ENCODE measurements at regions not wholly inside any gene's neighbourhood (a gene's known extent, or its start where the extent isn't known, plus 50 kb on each side); places are given as distances from the start of the nearest gene placed in this dataset.

DNA sequence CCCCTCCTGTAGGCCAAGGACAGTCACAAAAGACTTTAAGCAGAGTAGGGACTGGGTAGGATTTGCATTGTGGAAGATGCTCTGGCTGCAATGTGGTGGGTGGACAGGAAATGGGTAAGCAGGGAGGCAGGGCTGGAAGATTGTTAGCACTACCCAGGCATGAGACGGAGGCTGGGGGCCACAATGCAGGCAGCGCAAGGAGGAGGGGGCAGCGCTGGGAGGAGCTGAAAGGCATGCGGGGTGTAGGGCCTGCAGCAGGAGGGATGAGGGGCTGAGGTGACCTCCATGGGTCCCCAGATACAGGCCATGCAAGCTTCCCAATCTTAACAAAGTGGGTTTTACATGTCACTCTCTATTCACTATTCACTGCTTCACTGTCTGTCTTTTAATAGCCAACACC, 213.1 kb downstream of the CXCL12 start:
- H3K4me1 ChIP-seq (ENCODE audit: control insufficient read depth, insufficient read depth, low read length), result peaks cover 21% of the 10 kb centered on the region
- no peaks in the 10 kb centered on the region for H3K27me3 ChIP-seq (ENCODE audit: control insufficient read depth, insufficient read depth, low read length)
- H3K9ac ChIP-seq (ENCODE audit: low read length), result no peak overlapping the region
- H3K9me3 ChIP-seq (ENCODE audit: control insufficient read depth, low read length), result no peaks in the 10 kb centered on the region
- no peaks in the 10 kb centered on the region for H3K36me3 ChIP-seq (ENCODE audit: control insufficient read depth, insufficient read depth, low read length)
- no peak overlapping the region for H3K4me3 ChIP-seq (ENCODE audit: low read length)

DNA sequence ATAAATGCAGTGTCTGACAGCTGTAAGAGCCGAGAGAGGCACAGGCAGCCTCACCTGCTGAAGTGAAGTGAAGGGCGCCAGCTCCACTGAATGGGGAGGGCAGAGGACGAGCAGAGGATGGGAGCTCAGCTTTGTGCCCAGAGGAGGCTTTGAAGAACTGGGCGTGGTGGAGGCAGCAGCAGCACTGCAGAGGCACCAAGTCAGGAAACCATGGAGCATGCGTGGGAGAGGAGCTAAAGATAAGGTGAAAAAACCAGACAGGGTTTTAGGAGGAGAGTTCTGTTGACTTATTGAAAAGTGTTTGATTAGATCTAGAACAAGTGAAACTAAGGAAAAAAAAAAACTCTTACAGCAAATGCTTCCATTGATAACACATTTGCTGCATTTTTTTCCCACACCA, 216.4 kb downstream of the CXCL12 start:
- Histone ChIP-seq H3K9ac (ENCODE audit: low read length) (no peak overlapping the region), H3K36me3 (ENCODE audit: control insufficient read depth, insufficient read depth, low read length) (no peaks in the 10 kb centered on the region), H3K4me1 (ENCODE audit: control insufficient read depth, insufficient read depth, low read length) (peaks cover 13% of the 10 kb centered on the region), H3K9me3 (ENCODE audit: control insufficient read depth, low read length) (no peaks in the 10 kb centered on the region), H3K27me3 (ENCODE audit: control insufficient read depth, insufficient read depth, low read length) (no peaks in the 10 kb centered on the region), H3K4me3 (ENCODE audit: low read length) (no peak overlapping the region)

DNA sequence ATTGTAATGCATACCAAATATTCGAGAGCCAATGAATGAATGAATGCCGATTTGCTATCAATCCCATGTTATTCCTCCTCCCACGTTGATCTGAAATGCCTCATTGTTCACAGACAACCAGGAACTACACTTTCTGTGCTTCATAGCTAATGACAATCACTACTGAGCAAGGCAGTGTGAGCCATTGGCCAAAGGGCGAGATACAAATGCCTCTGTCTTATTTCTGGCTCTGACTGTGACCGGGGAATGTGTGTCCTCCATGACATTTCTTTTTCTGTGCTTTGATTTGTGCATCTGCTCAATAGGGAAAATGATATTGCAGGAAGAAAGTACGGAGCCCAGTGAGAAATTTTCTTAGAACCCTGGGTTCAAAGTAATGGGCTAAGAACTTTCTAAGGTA, 217.1 kb downstream of the CXCL12 start:
- no peak overlapping the region for H3K4me3 ChIP-seq (ENCODE audit: low read length)
- no peaks in the 10 kb centered on the region for H3K36me3 ChIP-seq (ENCODE audit: control insufficient read depth, insufficient read depth, low read length)
- H3K4me1 ChIP-seq (ENCODE audit: control insufficient read depth, insufficient read depth, low read length), result peaks cover 8% of the 10 kb centered on the region
- H3K9ac ChIP-seq (ENCODE audit: low read length), result no peak overlapping the region
- no peaks in the 10 kb centered on the region for H3K27me3 ChIP-seq (ENCODE audit: control insufficient read depth, insufficient read depth, low read length)
- H3K9me3 ChIP-seq (ENCODE audit: control insufficient read depth, low read length), result no peaks in the 10 kb centered on the region

DNA sequence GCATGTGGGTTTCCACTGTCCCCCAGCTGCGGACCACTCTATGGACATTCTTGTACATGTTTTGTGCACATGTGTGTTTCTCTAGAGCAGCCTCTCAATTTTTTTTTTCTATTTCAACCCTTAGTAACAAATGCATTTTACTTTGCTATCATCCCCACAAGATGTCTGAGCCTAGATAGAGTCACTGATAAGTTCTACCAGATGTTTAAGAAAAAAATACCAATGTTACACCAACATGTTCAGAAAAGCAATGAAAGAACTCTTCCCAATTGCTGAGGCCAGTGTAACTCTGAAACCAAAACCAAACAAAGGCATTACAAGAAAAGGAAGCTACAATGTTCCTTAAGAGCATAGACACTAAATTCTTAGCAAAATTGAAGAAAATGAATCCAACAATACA, 218.5 kb downstream of the CXCL12 start:
- no peaks in the 10 kb centered on the region for H3K4me1 ChIP-seq (ENCODE audit: control insufficient read depth, insufficient read depth, low read length)
- H3K9me3 ChIP-seq (ENCODE audit: control insufficient read depth, low read length), result no peaks in the 10 kb centered on the region
- H3K36me3 ChIP-seq (ENCODE audit: control insufficient read depth, insufficient read depth, low read length), result no peaks in the 10 kb centered on the region
- H3K4me3 ChIP-seq (ENCODE audit: low read length), result no peak overlapping the region
- no peak overlapping the region for H3K9ac ChIP-seq (ENCODE audit: low read length)
- no peaks in the 10 kb centered on the region for H3K27me3 ChIP-seq (ENCODE audit: control insufficient read depth, insufficient read depth, low read length)

DNA sequence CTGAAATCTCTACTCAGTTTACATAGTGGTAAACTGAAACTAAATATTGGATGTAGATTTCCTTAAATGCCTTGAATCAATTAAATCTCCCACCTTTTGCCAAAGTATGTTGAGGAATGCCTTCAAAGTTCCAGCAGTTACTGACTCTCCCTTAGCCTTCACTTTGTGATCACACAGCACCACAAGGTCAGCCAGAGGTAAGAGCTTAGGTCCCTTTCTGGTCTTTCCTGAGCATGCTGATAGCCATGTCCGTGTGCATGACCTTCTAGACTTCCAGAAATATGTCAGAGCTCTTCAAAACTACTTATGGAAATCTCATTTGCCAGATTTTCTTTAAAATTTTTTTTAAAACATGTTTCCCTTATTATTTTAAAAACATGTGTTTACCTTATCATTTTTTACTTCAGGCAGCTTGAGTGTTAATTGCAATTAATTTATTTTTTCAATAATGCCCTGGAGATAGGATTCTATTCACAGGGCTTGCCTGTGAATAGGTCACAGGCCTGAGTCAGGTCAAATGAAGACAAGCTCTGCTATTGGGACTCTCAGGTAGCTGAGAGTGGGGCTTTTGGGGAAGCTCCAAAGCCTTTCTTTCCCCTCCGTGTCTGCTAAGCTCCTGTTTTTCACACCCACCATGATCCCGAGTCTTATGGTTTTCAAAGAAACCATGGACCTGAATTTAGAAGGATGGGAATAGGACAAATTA, 220.5 kb downstream of the CXCL12 start:
- H3K27me3 ChIP-seq (ENCODE audit: control insufficient read depth, insufficient read depth, low read length), result no peaks in the 10 kb centered on the region
- no peaks in the 10 kb centered on the region for H3K9me3 ChIP-seq (ENCODE audit: control insufficient read depth, low read length)
- H3K4me1 ChIP-seq (ENCODE audit: control insufficient read depth, insufficient read depth, low read length), result no peaks in the 10 kb centered on the region
- H3K36me3 ChIP-seq (ENCODE audit: control insufficient read depth, insufficient read depth, low read length), result no peaks in the 10 kb centered on the region
- H3K4me3 ChIP-seq (ENCODE audit: low read length), result no peak overlapping the region
- H3K9ac ChIP-seq (ENCODE audit: low read length), result no peak overlapping the region

DNA sequence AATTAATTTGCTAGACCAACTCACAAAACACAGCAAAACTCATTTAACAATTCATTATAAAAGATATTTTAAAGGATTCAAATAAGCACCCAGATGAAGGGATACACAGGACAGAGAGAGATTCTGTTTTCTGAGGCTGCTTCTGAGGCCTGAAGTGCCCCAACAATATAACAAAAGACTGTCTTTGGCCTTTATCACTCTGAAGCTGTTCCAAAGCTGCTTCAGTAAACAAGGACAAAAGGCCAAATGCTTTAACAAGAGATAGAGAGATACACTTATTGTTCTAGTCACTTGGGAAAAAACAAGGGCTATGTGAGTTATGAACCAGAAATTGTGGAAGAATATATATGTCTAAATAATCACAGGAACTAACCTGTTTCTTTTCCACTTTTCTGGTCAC, 223.7 kb downstream of the CXCL12 start:
- Histone ChIP-seq H3K4me3 (ENCODE audit: low read length) (no peak overlapping the region), H3K36me3 (ENCODE audit: control insufficient read depth, insufficient read depth, low read length) (no peaks in the 10 kb centered on the region), H3K27me3 (ENCODE audit: control insufficient read depth, insufficient read depth, low read length) (no peaks in the 10 kb centered on the region), H3K9ac (ENCODE audit: low read length) (no peak overlapping the region), H3K4me1 (ENCODE audit: control insufficient read depth, insufficient read depth, low read length) (no peaks in the 10 kb centered on the region), H3K9me3 (ENCODE audit: control insufficient read depth, low read length) (no peaks in the 10 kb centered on the region)

DNA sequence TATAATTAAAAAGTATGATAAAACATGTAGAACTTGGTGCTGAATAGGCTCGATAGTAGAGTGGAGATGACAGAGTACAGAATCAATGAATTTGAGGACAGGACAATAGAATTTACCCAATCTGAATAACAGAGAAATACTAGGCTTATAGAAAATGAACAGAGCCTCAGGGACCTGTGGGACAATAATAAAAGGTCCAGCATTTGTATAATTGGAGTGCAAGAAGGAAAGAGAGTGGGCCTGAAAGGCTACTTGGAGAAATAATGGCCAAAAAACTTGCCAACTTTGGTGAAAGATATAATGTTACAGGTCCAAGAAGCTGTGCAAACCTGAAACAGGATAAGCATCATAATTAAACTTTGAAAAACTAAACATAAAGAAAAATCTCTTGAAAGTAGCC, 227.3 kb downstream of the CXCL12 start:
- no peaks in the 10 kb centered on the region for H3K9me3 ChIP-seq (ENCODE audit: control insufficient read depth, low read length)
- no peaks in the 10 kb centered on the region for H3K4me1 ChIP-seq (ENCODE audit: control insufficient read depth, insufficient read depth, low read length)
- no peak overlapping the region for H3K9ac ChIP-seq (ENCODE audit: low read length)
- no peak overlapping the region for H3K4me3 ChIP-seq (ENCODE audit: low read length)
- no peaks in the 10 kb centered on the region for H3K36me3 ChIP-seq (ENCODE audit: control insufficient read depth, insufficient read depth, low read length)
- no peaks in the 10 kb centered on the region for H3K27me3 ChIP-seq (ENCODE audit: control insufficient read depth, insufficient read depth, low read length)

DNA sequence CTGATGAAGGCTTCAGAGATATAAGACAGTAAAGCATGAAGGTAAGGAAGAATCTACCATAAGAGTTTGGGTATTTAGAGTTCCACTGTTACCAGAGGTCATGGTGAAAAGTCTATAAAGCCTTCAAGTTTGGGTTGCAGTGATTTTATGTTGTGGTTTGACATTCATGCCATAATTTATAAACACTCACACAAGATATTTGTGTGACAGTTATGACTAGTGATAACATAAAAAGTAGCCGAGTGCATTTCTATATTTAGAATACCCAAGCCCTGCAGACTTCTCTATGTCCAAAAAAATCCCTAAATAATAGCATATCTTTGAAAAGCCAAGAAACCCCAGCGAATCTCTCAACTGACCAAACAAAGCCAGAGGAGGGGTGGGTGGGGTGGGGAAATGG, 229.9 kb downstream of the CXCL12 start:
- Histone ChIP-seq H3K27me3 (ENCODE audit: control insufficient read depth, insufficient read depth, low read length) (no peaks in the 10 kb centered on the region), H3K36me3 (ENCODE audit: control insufficient read depth, insufficient read depth, low read length) (no peaks in the 10 kb centered on the region), H3K9me3 (ENCODE audit: control insufficient read depth, low read length) (no peaks in the 10 kb centered on the region), H3K4me3 (ENCODE audit: low read length) (no peak overlapping the region), H3K9ac (ENCODE audit: low read length) (no peak overlapping the region), H3K4me1 (ENCODE audit: control insufficient read depth, insufficient read depth, low read length) (no peaks in the 10 kb centered on the region)

DNA sequence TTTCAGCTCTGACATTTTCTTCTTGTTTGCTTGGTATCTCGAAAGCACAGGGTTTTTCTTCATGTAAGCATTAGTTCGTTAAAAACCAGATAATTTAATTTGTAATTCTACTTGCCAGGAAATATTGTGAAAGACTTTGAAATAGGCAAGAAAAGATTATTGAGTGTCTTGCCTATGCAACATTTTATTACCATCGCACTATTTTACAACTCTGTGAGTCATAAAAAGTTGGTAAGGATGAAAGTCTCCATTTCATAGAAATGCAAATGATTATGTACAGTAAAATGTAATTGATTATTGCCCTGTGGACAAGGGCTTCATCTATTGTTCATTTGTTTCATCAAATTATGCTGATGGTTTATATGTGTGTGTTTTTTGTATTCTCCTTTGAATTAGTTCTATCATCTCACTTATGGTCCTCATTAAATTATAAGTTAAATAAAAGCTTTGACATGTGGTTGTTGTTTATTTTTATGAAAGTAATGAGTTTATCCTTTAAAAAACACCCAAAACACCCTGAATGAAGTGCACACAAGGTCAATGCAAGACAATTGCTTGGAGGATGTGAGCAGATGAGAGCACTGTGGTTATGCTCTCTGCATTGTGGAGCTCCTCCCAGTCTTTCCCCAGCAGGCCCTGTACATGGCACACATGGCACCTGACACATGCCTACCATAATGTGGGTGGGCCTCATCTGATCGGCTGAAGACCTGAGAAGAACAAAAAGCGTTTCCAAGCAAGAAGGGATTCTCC, 230.8 kb downstream of the CXCL12 start:
- Histone ChIP-seq H3K36me3 (ENCODE audit: control insufficient read depth, insufficient read depth, low read length) (no peaks in the 10 kb centered on the region), H3K4me1 (ENCODE audit: control insufficient read depth, insufficient read depth, low read length) (no peaks in the 10 kb centered on the region), H3K9ac (ENCODE audit: low read length) (no peak overlapping the region), H3K27me3 (ENCODE audit: control insufficient read depth, insufficient read depth, low read length) (no peaks in the 10 kb centered on the region), H3K4me3 (ENCODE audit: low read length) (no peak overlapping the region), H3K9me3 (ENCODE audit: control insufficient read depth, low read length) (no peaks in the 10 kb centered on the region)

DNA sequence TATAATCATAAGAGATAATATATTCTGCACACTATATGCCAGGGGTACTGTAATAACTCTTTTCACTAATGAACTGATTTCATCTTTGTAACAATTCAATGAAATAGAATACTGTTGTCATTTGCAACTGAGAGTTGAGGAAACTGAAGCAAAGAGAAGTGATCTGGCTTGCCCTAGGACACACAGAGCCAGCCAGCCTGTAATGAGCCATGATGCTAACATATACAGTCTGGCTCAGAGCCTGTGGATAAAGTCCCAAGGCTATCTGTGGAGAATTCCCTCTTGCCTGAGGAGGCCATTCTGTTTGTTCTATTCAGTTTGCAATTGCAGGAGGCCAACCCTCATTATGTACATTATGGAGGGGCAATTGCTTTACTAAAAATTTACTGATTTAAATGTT, 241.3 kb downstream of the CXCL12 start:
- no peak overlapping the region for H3K9ac ChIP-seq (ENCODE audit: low read length)
- no peaks in the 10 kb centered on the region for H3K27me3 ChIP-seq (ENCODE audit: control insufficient read depth, insufficient read depth, low read length)
- H3K4me1 ChIP-seq (ENCODE audit: control insufficient read depth, insufficient read depth, low read length), result no peaks in the 10 kb centered on the region
- no peaks in the 10 kb centered on the region for H3K9me3 ChIP-seq (ENCODE audit: control insufficient read depth, low read length)
- H3K36me3 ChIP-seq (ENCODE audit: control insufficient read depth, insufficient read depth, low read length), result no peaks in the 10 kb centered on the region
- no peak overlapping the region for H3K4me3 ChIP-seq (ENCODE audit: low read length)

DNA sequence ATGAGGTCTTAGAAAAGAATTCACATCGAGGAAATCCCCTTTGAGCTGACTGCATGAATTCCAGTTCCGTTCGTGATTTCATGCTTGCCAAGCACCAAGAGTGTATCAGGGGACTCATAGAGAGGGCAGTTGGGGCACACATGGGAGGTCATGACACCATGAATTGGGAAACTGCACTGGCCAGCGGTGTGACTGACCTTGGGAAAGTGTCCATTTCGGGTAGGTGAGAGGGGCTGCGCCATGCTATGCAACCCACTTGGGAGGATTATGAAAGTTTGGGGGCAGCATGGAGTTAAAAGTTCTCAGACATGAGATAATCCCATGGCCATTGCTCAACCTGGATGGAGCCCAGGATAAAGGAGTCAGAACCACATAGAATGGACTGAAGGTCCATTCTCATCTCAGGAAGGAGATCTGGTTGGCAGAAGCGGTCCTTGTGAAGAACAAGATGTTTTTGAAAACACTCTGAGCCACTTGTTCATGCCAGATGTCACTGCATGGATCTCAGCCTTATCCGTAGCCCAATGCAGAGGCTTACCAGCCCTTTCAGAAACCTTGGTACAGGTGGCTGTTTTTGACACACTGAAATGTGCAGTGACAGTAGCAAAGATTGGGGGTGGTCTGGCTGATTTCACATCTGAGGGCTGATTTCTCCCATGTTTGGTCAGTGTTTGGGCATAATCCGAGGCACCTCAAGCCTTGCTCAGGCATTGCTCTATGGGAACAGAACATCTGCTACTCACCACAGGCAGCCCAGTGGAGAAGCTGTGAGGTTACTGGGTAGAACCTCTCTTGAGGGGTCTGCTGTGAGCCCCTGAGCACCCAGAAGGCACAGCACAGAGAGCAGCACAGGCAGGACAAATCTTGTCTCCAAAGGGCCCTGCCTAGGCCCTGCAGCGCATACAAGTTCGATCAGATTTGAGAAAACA, 252.3 kb downstream of the CXCL12 start:
- Histone ChIP-seq H3K36me3 (ENCODE audit: control insufficient read depth, insufficient read depth, low read length) (no peaks in the 10 kb centered on the region), H3K27me3 (ENCODE audit: control insufficient read depth, insufficient read depth, low read length) (no peaks in the 10 kb centered on the region), H3K9me3 (ENCODE audit: control insufficient read depth, low read length) (no peaks in the 10 kb centered on the region), H3K9ac (ENCODE audit: low read length) (no peak overlapping the region), H3K4me3 (ENCODE audit: low read length) (no peak overlapping the region), H3K4me1 (ENCODE audit: control insufficient read depth, insufficient read depth, low read length) (no peaks in the 10 kb centered on the region)

DNA sequence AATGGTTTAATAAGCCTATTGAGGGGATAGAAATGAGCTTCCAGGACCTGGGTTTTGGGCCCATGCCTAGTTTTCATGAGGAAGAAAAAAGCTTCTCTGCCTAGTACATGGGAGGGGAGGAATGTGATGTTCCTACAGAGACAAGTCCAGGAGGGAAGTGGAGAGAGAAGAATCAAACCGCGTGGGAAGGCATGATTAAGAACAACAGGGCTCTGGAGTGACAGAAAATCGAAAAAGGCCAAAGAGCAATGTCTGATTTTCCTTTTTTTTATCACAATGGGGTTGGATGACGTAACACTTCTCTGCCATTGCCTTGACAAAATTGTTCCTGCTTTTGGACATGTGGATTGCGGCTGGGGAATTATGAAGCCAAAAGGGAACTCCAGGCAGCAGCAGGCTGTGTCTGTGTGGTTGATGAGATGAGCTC, 258.6 kb downstream of the CXCL12 start:
- H3K4me1 ChIP-seq (ENCODE audit: control insufficient read depth, insufficient read depth, low read length), result no peaks in the 10 kb centered on the region
- H3K4me3 ChIP-seq (ENCODE audit: low read length), result no peak overlapping the region
- no peaks in the 10 kb centered on the region for H3K36me3 ChIP-seq (ENCODE audit: control insufficient read depth, insufficient read depth, low read length)
- H3K27me3 ChIP-seq (ENCODE audit: control insufficient read depth, insufficient read depth, low read length), result no peaks in the 10 kb centered on the region
- no peaks in the 10 kb centered on the region for H3K9me3 ChIP-seq (ENCODE audit: control insufficient read depth, low read length)
- H3K9ac ChIP-seq (ENCODE audit: low read length), result no peak overlapping the region

Measured in mucosa of stomach (tissue), 1 donor.